ENCODE measurements at regions not wholly inside any gene's neighbourhood (a gene's known extent, or its start where the extent isn't known, plus 50 kb on each side); places are given as distances from the start of the nearest gene placed in this dataset.
A peak's percentile ranks its signal among the peaks of the same experiment; 100 is the strongest.

DNA sequence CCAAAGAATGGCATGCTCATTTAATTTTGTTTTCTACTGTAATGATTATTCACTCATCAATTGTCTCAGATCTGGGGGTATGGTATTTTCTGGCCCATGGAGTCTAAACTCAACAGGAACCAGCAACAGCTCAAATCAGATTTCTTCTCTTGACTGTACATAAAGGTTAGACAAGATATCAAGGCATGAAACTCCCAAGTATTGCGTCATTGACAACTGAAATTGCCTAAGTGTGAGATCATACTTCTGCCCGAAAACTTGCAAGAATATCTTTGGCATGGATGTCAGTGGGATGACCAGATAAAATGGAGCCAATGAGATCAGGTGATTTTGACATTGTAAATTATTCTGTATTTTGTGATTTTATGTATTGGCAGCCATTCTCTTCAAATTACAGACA, 141.7 kb upstream of the STK32A start:
- no peaks in the 10 kb centered on the region for H3K4me1 ChIP-seq
- no peak overlapping the region for H3K27ac ChIP-seq
- no peaks in the 10 kb centered on the region for H3K36me3 ChIP-seq
- H3K27me3 ChIP-seq: no peaks in the 10 kb centered on the region
- DNase-seq: no peak
- TF ChIP-seq CTCF (IDR thresholded peaks at IDR 0.05): no peak
- TF ChIP-seq POLR2A (IDR thresholded peaks at IDR 0.05): no peak
- no peak for TF ChIP-seq EP300 (IDR thresholded peaks at IDR 0.05)
- TF ChIP-seq POLR2AphosphoS5 (IDR thresholded peaks at IDR 0.05): no peak
- no peaks in the 10 kb centered on the region for H3K9me3 ChIP-seq
- intact Hi-C loops (cut with DNase I): no loop called here
- H3K4me3 ChIP-seq: no peak overlapping the region
- WGBS, 2 donors: 58 to 82% methylated on average over 2 of the region's 2 CpGs

GRCh38 chr5:147095740-147096139, 139.1 kb upstream of the STK32A start:
- no peaks in the 10 kb centered on the region for H3K27me3 ChIP-seq
- no peak overlapping the region for H3K4me3 ChIP-seq
- intact Hi-C loops (cut with DNase I): no loop called here
- H3K36me3 ChIP-seq: no peaks in the 10 kb centered on the region
- H3K4me1 ChIP-seq: no peaks in the 10 kb centered on the region
- TF ChIP-seq CTCF (IDR thresholded peaks at IDR 0.05) (no peak), POLR2AphosphoS5 (IDR thresholded peaks at IDR 0.05) (no peak), POLR2A (IDR thresholded peaks at IDR 0.05) (no peak), EP300 (IDR thresholded peaks at IDR 0.05) (no peak)
- DNase-seq: no peak
- WGBS, 2 donors: 64 to 76% methylated on average over 2 of the region's 2 CpGs
- no peaks in the 10 kb centered on the region for H3K9me3 ChIP-seq
- no peak overlapping the region for H3K27ac ChIP-seq

DNA sequence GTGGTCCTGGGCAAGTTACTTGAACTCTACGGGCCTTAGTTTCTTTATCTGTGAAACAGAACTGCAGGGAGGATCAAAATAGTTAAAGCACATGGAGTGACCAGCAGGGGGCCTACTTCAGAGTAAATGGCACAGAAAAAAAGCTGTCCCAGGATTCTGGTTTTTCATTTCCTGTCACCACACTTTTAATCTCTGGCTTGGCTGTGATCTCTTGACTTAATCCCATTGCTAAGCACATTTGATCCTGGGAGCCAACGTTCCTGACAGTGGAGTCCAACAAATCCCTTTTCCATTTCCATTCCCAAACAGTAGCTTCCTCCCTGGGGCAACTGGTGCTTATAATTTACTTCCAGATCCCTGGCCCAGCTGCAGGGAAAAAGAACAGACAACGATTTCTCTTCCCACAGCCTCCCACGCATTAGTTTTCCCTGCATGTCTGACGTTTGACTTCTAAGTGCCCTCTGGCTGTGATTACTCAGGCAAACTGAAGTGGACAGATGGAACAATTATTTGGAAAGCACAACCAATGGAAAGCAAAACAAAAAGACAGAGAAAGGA, 136.5 kb upstream of the STK32A start:
- Histone ChIP-seq H3K4me1 (no peaks in the 10 kb centered on the region), H3K27ac (no peak overlapping the region), H3K9me3 (no peaks in the 10 kb centered on the region), H3K27me3 (no peaks in the 10 kb centered on the region), H3K4me3 (no peak overlapping the region), H3K36me3 (no peaks in the 10 kb centered on the region)
- TF ChIP-seq CTCF (IDR thresholded peaks at IDR 0.05): peak in 2 of 4 experiments; percentile 10 to 46
- TF ChIP-seq POLR2AphosphoS5 (IDR thresholded peaks at IDR 0.05): no peak
- DNase-seq: no peak
- 17 to 26% methylated on average over 5 of the region's 5 CpGs for WGBS, 2 donors
- intact Hi-C loops (cut with DNase I): no loop called here

DNA sequence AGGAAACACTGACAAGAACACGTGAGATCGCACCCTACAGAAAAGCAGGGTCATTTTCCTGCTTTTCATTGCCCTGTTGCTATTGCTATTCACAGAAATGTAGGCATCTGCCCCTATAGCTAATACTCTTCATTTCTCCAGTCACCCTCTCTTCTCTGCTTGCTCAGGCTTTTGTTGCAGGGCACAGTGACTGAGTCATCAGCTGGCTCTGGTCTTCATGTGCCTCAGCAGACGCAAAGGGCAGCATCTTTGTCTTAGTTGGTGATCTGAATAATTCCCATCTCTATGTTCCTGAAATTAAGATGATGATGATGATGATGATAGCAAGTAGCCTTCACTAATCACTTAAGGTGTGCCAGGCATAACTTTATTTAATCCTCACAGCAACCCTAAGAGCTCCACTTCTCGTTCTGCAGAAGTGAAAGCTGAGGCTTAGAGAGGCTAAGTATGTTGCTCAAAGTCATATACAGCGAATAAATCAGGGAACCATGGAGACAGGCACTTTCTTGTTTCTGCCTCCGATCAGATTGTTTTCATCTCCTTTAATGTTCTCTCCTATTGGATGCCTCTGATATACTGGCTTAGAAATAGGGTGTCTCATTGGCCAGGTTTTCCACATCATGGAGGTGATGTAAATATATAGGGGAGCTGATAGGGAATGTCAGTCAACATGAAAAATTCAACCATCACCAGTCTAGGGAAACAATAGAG, 133.0 kb upstream of the STK32A start:
- H3K4me1 ChIP-seq: no peaks in the 10 kb centered on the region
- H3K36me3 ChIP-seq: no peaks in the 10 kb centered on the region
- H3K9me3 ChIP-seq: no peaks in the 10 kb centered on the region
- no peak overlapping the region for H3K4me3 ChIP-seq
- TF ChIP-seq POLR2AphosphoS5 (IDR thresholded peaks at IDR 0.05): no peak
- TF ChIP-seq CTCF (IDR thresholded peaks at IDR 0.05): no peak
- TF ChIP-seq EP300 (IDR thresholded peaks at IDR 0.05): no peak
- TF ChIP-seq POLR2A (IDR thresholded peaks at IDR 0.05): no peak
- H3K27ac ChIP-seq: no peak overlapping the region
- no peak for DNase-seq
- WGBS, 2 donors: 72 to 78% methylated on average over 6 of the region's 6 CpGs
- intact Hi-C loops (cut with DNase I): no loop called here
- no peaks in the 10 kb centered on the region for H3K27me3 ChIP-seq

DNA sequence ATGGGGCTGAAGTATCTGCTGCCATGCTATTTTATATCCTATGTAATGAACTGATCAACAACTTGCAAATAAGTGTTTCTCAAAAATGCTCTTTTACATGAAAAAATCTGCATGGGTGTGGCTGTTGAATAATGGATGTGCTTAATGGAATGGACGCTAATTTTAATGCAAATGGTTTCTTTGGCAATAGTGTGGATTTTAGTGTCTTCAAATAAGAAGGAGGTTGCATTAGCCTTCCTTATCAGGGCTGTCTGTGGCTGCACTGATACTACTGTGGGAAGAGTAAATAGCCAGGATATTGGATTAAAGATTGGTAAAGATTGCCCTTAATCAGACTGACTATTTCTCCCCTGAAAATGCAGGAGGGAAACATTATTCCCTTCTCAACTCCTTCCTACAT, 121.9 kb upstream of the STK32A start:
- no peak overlapping the region for H3K27ac ChIP-seq
- WGBS, 2 donors: 46 to 71% methylated on average over 1 of the region's 1 CpG
- no peaks in the 10 kb centered on the region for H3K9me3 ChIP-seq
- H3K27me3 ChIP-seq: no peaks in the 10 kb centered on the region
- TF ChIP-seq CTCF (IDR thresholded peaks at IDR 0.05) (no peak), EP300 (IDR thresholded peaks at IDR 0.05) (no peak), POLR2A (IDR thresholded peaks at IDR 0.05) (no peak), POLR2AphosphoS5 (IDR thresholded peaks at IDR 0.05) (no peak)
- intact Hi-C loops (cut with DNase I): no loop called here
- no peak overlapping the region for H3K4me3 ChIP-seq
- no peaks in the 10 kb centered on the region for H3K4me1 ChIP-seq
- no peaks in the 10 kb centered on the region for H3K36me3 ChIP-seq
- no peak for DNase-seq
